Endothelial cell (in vitro differentiated cells): ENCODE measurements at regions not wholly inside any gene's neighbourhood (a gene's known extent, or its start where the extent isn't known, plus 50 kb on each side); places are given as distances from the start of the nearest gene placed in this dataset.

Experiments used
- DNase-seq: peaks from one replicate; pipeline ENCODE4 v3.0.0; 2021; ENCODE audit warnings: low spot score
- H3K27ac Mint-ChIP-seq: one replicate; pipeline ENCODE4 v1.8.0; 2021; ENCODE audit warnings: mixed read lengths, inconsistent platforms; ENCODE audit not compliant: unreplicated experiment
- H3K27me3 Mint-ChIP-seq: one replicate; pipeline ENCODE4 v1.8.0; 2021; ENCODE audit warnings: mild to moderate bottlenecking, moderate library complexity, mixed read lengths, inconsistent platforms; ENCODE audit not compliant: unreplicated experiment
- H3K36me3 Mint-ChIP-seq: one replicate; pipeline ENCODE4 v1.8.0; 2021; ENCODE audit warnings: mild to moderate bottlenecking, low read depth, mixed read lengths, inconsistent platforms; ENCODE audit not compliant: unreplicated experiment
- H3K4me1 Mint-ChIP-seq: one replicate; pipeline ENCODE4 v1.8.0; 2021; ENCODE audit warnings: mild to moderate bottlenecking, mixed read lengths, inconsistent platforms; ENCODE audit not compliant: unreplicated experiment
- H3K4me3 Mint-ChIP-seq: one replicate; pipeline ENCODE4 v1.8.0; 2021; ENCODE audit warnings: mild to moderate bottlenecking, mixed read lengths, inconsistent platforms; ENCODE audit not compliant: unreplicated experiment
- H3K9me3 Mint-ChIP-seq: one replicate; pipeline ENCODE4 v1.8.0; 2021; ENCODE audit warnings: mixed read lengths, inconsistent platforms; ENCODE audit not compliant: unreplicated experiment
- CTCF ChIP-seq: fragments of 200-600 bp; sonication (generic); IDR thresholded peaks from one replicate; pipeline ENCODE4 v1.5.0; 2021; ENCODE audit warnings: antibody characterized with exemption; ENCODE audit not compliant: unreplicated experiment

DNA sequence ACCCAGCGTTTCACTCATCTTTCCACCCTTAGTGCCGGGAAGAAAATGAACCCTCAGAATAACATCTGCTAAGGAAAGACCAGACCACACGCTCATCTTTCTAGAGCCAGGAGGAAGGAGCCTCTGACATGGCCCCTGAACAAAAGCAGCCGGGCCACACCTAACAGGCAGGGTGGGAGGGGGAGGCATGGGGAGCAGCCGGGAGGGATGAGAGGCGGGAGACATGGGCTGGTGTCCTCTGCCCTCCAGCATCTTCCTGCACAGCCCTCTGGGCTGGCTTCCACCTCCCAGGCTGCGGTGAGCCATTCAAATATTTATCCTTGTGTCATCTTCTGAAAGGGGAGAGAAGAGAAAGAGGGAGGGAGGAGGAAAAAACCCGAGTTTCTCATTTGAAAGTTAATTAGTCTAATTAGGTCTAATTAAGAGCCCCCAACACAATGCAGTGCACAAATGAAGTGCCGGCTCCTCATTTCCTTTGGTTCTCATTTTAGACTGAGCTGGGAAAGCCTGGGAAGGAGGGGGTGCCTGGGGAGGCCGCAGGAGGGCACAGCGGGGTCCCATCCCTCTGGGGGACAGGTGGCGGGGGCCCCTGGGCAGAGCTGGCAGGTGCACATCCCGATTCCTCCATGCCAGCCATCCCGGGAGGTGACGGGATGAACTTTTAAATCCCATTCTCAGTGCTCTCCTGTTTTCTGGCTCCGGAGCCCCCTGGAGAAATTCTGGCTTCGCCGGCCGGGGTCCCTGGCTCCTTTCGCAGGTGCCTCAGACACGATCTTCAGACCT, 90.5 kb downstream of the ENGASE start:
- peaks cover 18% of the 10 kb centered on the region for H3K27me3 Mint-ChIP-seq
- peak overlapping the region; percentile 42 for H3K27ac Mint-ChIP-seq
- DNase-seq: no peak
- TF ChIP-seq CTCF: no peak
- peaks cover 10% of the 10 kb centered on the region for H3K4me1 Mint-ChIP-seq
- H3K36me3 Mint-ChIP-seq: no peaks in the 10 kb centered on the region
- no peaks in the 10 kb centered on the region for H3K9me3 Mint-ChIP-seq
- no peak overlapping the region for H3K4me3 Mint-ChIP-seq

DNA sequence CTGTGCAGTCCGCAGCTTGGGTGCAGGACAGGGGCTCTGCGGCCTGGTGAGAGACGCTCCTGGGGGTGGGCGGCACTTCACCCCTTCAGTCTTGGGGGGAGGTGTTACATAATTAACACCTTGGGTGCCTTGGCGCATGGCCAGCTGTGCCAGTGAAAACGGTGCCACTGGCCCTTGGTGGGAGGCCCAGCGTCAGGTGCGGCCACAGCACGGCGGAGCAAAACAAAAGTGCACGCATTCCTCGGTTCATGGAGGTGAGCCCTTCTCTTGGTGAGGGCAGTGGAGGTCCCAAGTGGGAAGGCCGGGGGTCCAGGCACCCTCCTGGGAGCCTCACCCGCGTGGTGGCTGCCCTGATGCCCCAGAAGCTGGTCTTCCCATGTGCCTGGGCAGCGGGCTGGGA, 89.8 kb downstream of the ENGASE start:
- no peak for DNase-seq
- peaks cover 18% of the 10 kb centered on the region for H3K27me3 Mint-ChIP-seq
- H3K9me3 Mint-ChIP-seq: no peaks in the 10 kb centered on the region
- no peak overlapping the region for H3K27ac Mint-ChIP-seq
- H3K4me3 Mint-ChIP-seq: no peak overlapping the region
- peaks cover 10% of the 10 kb centered on the region for H3K4me1 Mint-ChIP-seq
- no peak for TF ChIP-seq CTCF
- no peaks in the 10 kb centered on the region for H3K36me3 Mint-ChIP-seq

GRCh38 chr17:79163071-79163470, 88.4 kb downstream of the ENGASE start:
- no peak for TF ChIP-seq CTCF
- H3K9me3 Mint-ChIP-seq: no peaks in the 10 kb centered on the region
- no peak overlapping the region for H3K4me3 Mint-ChIP-seq
- H3K36me3 Mint-ChIP-seq: no peaks in the 10 kb centered on the region
- peaks cover 16% of the 10 kb centered on the region for H3K27me3 Mint-ChIP-seq
- no peak for DNase-seq
- H3K27ac Mint-ChIP-seq: no peak overlapping the region
- H3K4me1 Mint-ChIP-seq: peaks cover 10% of the 10 kb centered on the region

- Mint-ChIP-seq H3K9me3 (no peaks in the 10 kb centered on the region), H3K27me3 (peaks cover 20% of the 10 kb centered on the region), H3K4me3 (no peak overlapping the region), H3K27ac (peak overlapping the region; percentile 83), H3K4me1 (peaks cover 10% of the 10 kb centered on the region), H3K36me3 (no peaks in the 10 kb centered on the region)
- no peak for TF ChIP-seq CTCF
- no peak for DNase-seq
Observed at GRCh38 chr17:79162012-79162963, 87.7 kb downstream of the ENGASE start.
